ENCODE measurements at regions not wholly inside any gene's neighbourhood (a gene's known extent, or its start where the extent isn't known, plus 50 kb on each side); places are given as distances from the start of the nearest gene placed in this dataset.

GRCh38 chr6:105775095-105775494, 311.0 kb upstream of the PRDM1 start:
- TF ChIP-seq, protein P1, sequence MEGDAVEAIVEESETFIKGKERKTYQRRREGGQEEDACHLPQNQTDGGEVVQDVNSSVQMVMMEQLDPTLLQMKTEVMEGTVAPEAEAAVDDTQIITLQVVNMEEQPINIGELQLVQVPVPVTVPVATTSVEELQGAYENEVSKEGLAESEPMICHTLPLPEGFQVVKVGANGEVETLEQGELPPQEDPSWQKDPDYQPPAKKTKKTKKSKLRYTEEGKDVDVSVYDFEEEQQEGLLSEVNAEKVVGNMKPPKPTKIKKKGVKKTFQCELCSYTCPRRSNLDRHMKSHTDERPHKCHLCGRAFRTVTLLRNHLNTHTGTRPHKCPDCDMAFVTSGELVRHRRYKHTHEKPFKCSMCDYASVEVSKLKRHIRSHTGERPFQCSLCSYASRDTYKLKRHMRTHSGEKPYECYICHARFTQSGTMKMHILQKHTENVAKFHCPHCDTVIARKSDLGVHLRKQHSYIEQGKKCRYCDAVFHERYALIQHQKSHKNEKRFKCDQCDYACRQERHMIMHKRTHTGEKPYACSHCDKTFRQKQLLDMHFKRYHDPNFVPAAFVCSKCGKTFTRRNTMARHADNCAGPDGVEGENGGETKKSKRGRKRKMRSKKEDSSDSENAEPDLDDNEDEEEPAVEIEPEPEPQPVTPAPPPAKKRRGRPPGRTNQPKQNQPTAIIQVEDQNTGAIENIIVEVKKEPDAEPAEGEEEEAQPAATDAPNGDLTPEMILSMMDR (IDR thresholded peaks at IDR 0.05; ENCODE audit: insufficient read depth, low read length, poor library complexity, severe bottlenecking), result no peak
- TF ChIP-seq EZH2phosphoT487 (conservative IDR thresholded peaks at IDR 0.05; ENCODE audit: low read length), result no peak
